ENCODE measurements at regions not wholly inside any gene's neighbourhood (a gene's known extent, or its start where the extent isn't known, plus 50 kb on each side); places are given as distances from the start of the nearest gene placed in this dataset.
A peak's percentile ranks its signal among the peaks of the same experiment; 100 is the strongest.

DNA sequence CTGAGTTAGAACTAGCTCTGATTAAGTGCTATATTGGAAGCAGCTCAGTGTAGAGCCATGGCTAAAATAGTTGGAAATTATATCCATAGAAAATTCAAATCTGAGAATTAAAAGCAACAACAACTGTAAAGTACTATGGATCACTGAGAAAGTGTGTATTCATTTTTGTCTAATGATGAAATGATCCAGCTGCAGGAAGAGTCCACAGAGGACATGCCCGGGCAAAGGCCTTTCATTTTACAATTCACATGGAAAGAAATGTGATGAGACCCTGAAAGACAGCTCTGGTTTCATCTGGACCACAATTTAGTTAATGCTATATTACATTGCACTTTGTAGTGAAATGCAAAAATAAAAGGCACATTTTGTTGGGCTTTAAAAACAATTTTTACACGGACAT lies 196.8 kb upstream of the FAT1 start:
- DNase-seq (ENCODE audit: low read depth in 1 of 2, low spot score in 2 of 2) = no peak
- CTCF ChIA-PET (ENCODE audit: partially characterized antibody) = interaction anchor here (1.0 kb wide), 1 partner anchor 12 kb away, joined by 3 read pairs; no protein-coding TSS in a partner anchor
- no peaks in the 10 kb centered on the region for H3K27me3 ChIP-seq (replicated peaks in 1 of 4; ENCODE audit: control insufficient read depth in 3 of 4, extremely low read depth in 1 of 4, insufficient read depth in 3 of 4, low read length in 3 of 4)
- no peak overlapping the region for H3K23ac ChIP-seq (ENCODE audit: insufficient read length)
- no peaks in the 10 kb centered on the region for H3K79me1 ChIP-seq (ENCODE audit: low read depth, low read length)
- no peak overlapping the region for H2BK12ac ChIP-seq (ENCODE audit: low read depth, low read length)
- H4K5ac ChIP-seq (ENCODE audit: insufficient read length, low read depth, low read length) = no peak overlapping the region
- H3K79me2 ChIP-seq (ENCODE audit: control insufficient read depth in 1 of 2, insufficient read depth in 2 of 2, low read length in 2 of 2) = no peaks in the 10 kb centered on the region
- peaks cover 0 to 3% of the 10 kb centered on the region in 2 experiments for H4K20me1 ChIP-seq (replicated peaks in 1 of 2; ENCODE audit: control insufficient read depth in 1 of 2, insufficient read depth in 2 of 2, low read length in 2 of 2)
- no peak overlapping the region for H3K9ac ChIP-seq (replicated peaks in 1 of 4; ENCODE audit: extremely low read depth in 1 of 4, low read depth in 3 of 4, low read length in 3 of 4)
- no peak overlapping the region for H4K8ac ChIP-seq (ENCODE audit: extremely low read depth, insufficient read depth, low read length)
- peak overlapping the region; percentile 69; the same call in 1 of the 2 replicates for H2AFZ ChIP-seq (ENCODE audit: low read length)
- H3K4me2 ChIP-seq (ENCODE audit: insufficient read depth in 1 of 2, low read depth in 2 of 2, low read length in 2 of 2) = no peak overlapping the region
- H3K27ac ChIP-seq (ENCODE audit: low read depth, low read length) = no peak overlapping the region
- H3K4ac ChIP-seq (replicated peaks; ENCODE audit: insufficient read length, low read depth, low read length) = no peak overlapping the region
- POLR2A ChIA-PET (ENCODE audit: partially characterized antibody) = no interaction called here
- no peaks in the 10 kb centered on the region for H3K36me3 ChIP-seq (ENCODE audit: control insufficient read depth in 2 of 4, insufficient read depth in 4 of 4, low read length in 3 of 4)
- no peak overlapping the region for H3K14ac ChIP-seq (ENCODE audit: insufficient read length)
- H3K4me1 ChIP-seq (replicated peaks in 1 of 4; ENCODE audit: control insufficient read depth in 3 of 4, insufficient read depth in 4 of 4, low read length in 3 of 4) = peaks cover 0 to under 1% (median 0%) of the 10 kb centered on the region in 4 experiments; a peak in 1 of 7 replicates
- TF ChIP-seq ZNF274 (IDR thresholded peaks at IDR 0.05; ENCODE audit: borderline replicate concordance, extremely low read depth, low read length) (no peak), CHD1 (IDR thresholded peaks at IDR 0.05; ENCODE audit: low read depth, low read length) (no peak), FOSL1 (IDR thresholded peaks at IDR 0.05; ENCODE audit: insufficient read depth, low read depth, low read length) (no peak), ASH2L (IDR thresholded peaks at IDR 0.05; ENCODE audit: low read length) (no peak), SIRT6 (IDR thresholded peaks at IDR 0.05; ENCODE audit: low read length) (no peak), SAP30 (IDR thresholded peaks at IDR 0.05; ENCODE audit: insufficient read depth, insufficient replicate concordance, low read length) (no peak), SP1 (IDR thresholded peaks at IDR 0.05; ENCODE audit: low read depth, low read length) (no peak), POU5F1 (IDR thresholded peaks at IDR 0.05; ENCODE audit: low read depth, low read length) (no peak), TCF12 (IDR thresholded peaks at IDR 0.05; ENCODE audit: low read depth, low read length) (no peak), POLR2A (IDR thresholded peaks at IDR 0.05; ENCODE audit: control extremely low read depth in 1 of 2, low read depth in 2 of 2, low read length in 2 of 2) (no peak), SIN3A (conservative IDR thresholded peaks at IDR 0.05 in 1 of 2, IDR thresholded peaks at IDR 0.05 in 1 of 2; ENCODE audit: low read depth in 1 of 2, low read length in 2 of 2) (no peak)
- TF ChIP-seq, protein P1, sequence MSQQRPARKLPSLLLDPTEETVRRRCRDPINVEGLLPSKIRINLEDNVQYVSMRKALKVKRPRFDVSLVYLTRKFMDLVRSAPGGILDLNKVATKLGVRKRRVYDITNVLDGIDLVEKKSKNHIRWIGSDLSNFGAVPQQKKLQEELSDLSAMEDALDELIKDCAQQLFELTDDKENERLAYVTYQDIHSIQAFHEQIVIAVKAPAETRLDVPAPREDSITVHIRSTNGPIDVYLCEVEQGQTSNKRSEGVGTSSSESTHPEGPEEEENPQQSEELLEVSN (IDR thresholded peaks at IDR 0.05) = no peak
- TF ChIP-seq, protein P2, sequence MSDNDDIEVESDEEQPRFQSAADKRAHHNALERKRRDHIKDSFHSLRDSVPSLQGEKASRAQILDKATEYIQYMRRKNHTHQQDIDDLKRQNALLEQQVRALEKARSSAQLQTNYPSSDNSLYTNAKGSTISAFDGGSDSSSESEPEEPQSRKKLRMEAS (IDR thresholded peaks at IDR 0.05) = no peak
- H3K23me2 ChIP-seq (ENCODE audit: low read depth, low read length) = peaks cover 4% of the 10 kb centered on the region
- H2BK20ac ChIP-seq (ENCODE audit: low read length) = no peak overlapping the region
- no peak overlapping the region for H3K4me3 ChIP-seq (ENCODE audit: extremely low read depth in 1 of 4, insufficient read depth in 2 of 4, low read depth in 3 of 4, low read length in 4 of 4)
- no peak overlapping the region for H2AK5ac ChIP-seq (ENCODE audit: low read depth, low read length)
- no peak overlapping the region for H2BK15ac ChIP-seq (ENCODE audit: low read length)
- no peak for FAIRE-seq
- H3K9me3 ChIP-seq (ENCODE audit: insufficient read depth in 2 of 2, low read depth in 1 of 2, low read length in 1 of 2) = no peaks in the 10 kb centered on the region
- H2BK120ac ChIP-seq (replicated peaks; ENCODE audit: low read depth, low read length) = peak overlapping the region; percentile 77
- H2BK5ac ChIP-seq (ENCODE audit: low read depth, low read length) = peak overlapping the region; percentile 60; the same call in 1 of the 2 replicates
- WGBS, 2 experiments (ENCODE audit: extremely low coverage in 1 of 2, insufficient coverage in 1 of 2, insufficient read length in 1 of 2, insufficient replicate concordance in 2 of 2, low coverage in 1 of 2, low lambda C conversion rate in 2 of 2, missing lambda C conversion rate in 1 of 2) = 84% methylated on average over 2 of the region's 2 CpGs; no CpG with 5 or more reads in 1 of the 2 experiments
- peak overlapping the region; percentile 51 for H4K91ac ChIP-seq (replicated peaks; ENCODE audit: insufficient read length, low read length)
- no peak overlapping the region for H3K18ac ChIP-seq (ENCODE audit: extremely low read depth, low read length)
- H3K56ac ChIP-seq (replicated peaks; ENCODE audit: insufficient read length, low read depth, low read length) = no peak overlapping the region

Data from H1 (cell line).